ENCODE measurements at regions not wholly inside any gene's neighbourhood (a gene's known extent, or its start where the extent isn't known, plus 50 kb on each side); places are given as distances from the start of the nearest gene placed in this dataset.

DNA sequence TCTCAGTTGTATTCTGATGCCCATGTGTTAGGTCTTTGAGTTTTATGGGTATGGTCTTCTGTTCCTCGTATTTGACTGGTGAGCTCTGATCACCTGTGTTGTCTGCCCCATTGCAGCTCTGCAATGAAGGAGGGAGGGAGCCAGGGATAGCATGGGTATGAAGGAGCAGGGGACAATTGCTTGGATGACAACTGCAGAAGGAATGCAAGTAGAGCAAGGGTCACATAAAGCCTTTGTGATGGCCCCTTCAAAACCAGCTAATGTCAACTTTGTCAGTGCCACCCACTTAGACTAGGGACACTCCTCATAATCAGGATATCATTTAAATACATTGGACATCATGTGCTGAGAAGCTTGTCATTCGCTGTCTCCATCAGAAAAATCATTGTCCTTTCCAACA lies 152.7 kb upstream of the MAF start:
- CTCF ChIA-PET: no interaction called here
- no peak for TF ChIP-seq CTBP1 (IDR thresholded peaks at IDR 0.05; ENCODE audit: borderline replicate concordance)
- TF ChIP-seq ARNT (IDR thresholded peaks at IDR 0.05): no peak
- no peak for TF ChIP-seq NFRKB (IDR thresholded peaks at IDR 0.05)
- TF ChIP-seq FOXM1 (IDR thresholded peaks at IDR 0.05; ENCODE audit: borderline replicate concordance): no peak
- no peak for TF ChIP-seq ELF4 (IDR thresholded peaks at IDR 0.05)
- no peak for TF ChIP-seq HDGF (IDR thresholded peaks at IDR 0.05; ENCODE audit: borderline replicate concordance)
- no peak for TF ChIP-seq FOXK2 (IDR thresholded peaks at IDR 0.05)
- no peak for TF ChIP-seq TARDBP (IDR thresholded peaks at IDR 0.05)
- TF ChIP-seq L3MBTL2 (conservative IDR thresholded peaks at IDR 0.05): no peak
- TF ChIP-seq SP1 (IDR thresholded peaks at IDR 0.05): no peak
- TF ChIP-seq ZNF384 (IDR thresholded peaks at IDR 0.05): no peak
- no peak for TF ChIP-seq LEF1 (IDR thresholded peaks at IDR 0.05; ENCODE audit: borderline replicate concordance)
- TF ChIP-seq PKNOX1 (IDR thresholded peaks at IDR 0.05): no peak
- TF ChIP-seq SUZ12 (IDR thresholded peaks at IDR 0.05): no peak
- no peak for TF ChIP-seq BHLHE40 (IDR thresholded peaks at IDR 0.05; ENCODE audit: borderline replicate concordance)
- no peak for TF ChIP-seq FOXA1 (IDR thresholded peaks at IDR 0.05)
- POLR2A ChIA-PET: no interaction called here
- DNase-seq (ENCODE audit: extremely low spot score): no peak

- CTCF ChIA-PET: no interaction called here
- TF ChIP-seq ARNT (IDR thresholded peaks at IDR 0.05) (no peak), FOXM1 (IDR thresholded peaks at IDR 0.05; ENCODE audit: borderline replicate concordance) (no peak), PKNOX1 (IDR thresholded peaks at IDR 0.05) (no peak), L3MBTL2 (conservative IDR thresholded peaks at IDR 0.05) (no peak), ELF4 (IDR thresholded peaks at IDR 0.05) (no peak), TARDBP (IDR thresholded peaks at IDR 0.05) (no peak), FOXK2 (IDR thresholded peaks at IDR 0.05) (no peak), FOXA1 (IDR thresholded peaks at IDR 0.05) (no peak), HDGF (IDR thresholded peaks at IDR 0.05; ENCODE audit: borderline replicate concordance) (no peak), LEF1 (IDR thresholded peaks at IDR 0.05; ENCODE audit: borderline replicate concordance) (no peak), CTBP1 (IDR thresholded peaks at IDR 0.05; ENCODE audit: borderline replicate concordance) (no peak), NFRKB (IDR thresholded peaks at IDR 0.05) (no peak), ZNF384 (IDR thresholded peaks at IDR 0.05) (no peak), SP1 (IDR thresholded peaks at IDR 0.05) (no peak)
- POLR2A ChIA-PET: no interaction called here
- no peak for DNase-seq (ENCODE audit: extremely low spot score)
Measured at GRCh38 chr16:79752396-79752795, 151.9 kb upstream of the MAF start.

DNA sequence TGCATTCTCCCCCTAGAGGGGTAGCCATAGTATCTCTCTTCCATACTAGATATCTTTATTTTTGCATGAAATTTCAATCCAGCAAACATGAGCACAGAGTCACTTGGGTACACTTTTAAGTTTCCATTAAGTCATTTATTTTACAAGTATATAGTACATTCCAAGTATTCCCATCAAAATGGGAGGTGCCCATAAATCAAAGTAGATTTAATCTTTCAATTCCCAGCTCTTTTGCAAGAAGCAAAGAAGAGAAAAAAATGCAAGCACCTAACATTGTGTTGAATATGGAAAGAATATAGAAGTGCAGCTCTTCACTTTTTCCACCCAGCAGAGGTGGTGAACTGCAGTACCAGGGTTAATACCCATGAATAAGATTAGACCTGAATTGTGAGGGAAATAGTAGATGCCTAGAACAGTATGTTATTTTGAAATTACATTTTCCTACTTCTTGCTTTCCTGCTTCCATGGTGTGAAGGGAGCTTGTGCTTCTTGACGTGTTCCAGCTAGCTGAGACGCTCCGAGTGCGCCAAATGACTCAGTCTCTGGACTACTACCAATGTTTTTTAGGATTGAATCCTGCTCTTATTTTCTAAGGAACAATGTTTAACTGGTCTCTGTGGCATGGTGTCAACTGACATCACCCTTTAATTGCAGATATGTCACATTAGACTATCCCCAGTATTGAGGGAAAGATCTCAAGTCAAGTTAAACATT lies 151.1 kb upstream of the MAF start:
- DNase-seq (ENCODE audit: extremely low spot score): no peak
- POLR2A ChIA-PET: no interaction called here
- CTCF ChIA-PET: no interaction called here
- no peak for TF ChIP-seq BHLHE40 (IDR thresholded peaks at IDR 0.05; ENCODE audit: borderline replicate concordance)
- no peak for TF ChIP-seq FOXK2 (IDR thresholded peaks at IDR 0.05)
- no peak for TF ChIP-seq SP1 (IDR thresholded peaks at IDR 0.05)
- no peak for TF ChIP-seq TARDBP (IDR thresholded peaks at IDR 0.05)
- TF ChIP-seq ELF4 (IDR thresholded peaks at IDR 0.05): no peak
- TF ChIP-seq LEF1 (IDR thresholded peaks at IDR 0.05; ENCODE audit: borderline replicate concordance): no peak
- no peak for TF ChIP-seq NFRKB (IDR thresholded peaks at IDR 0.05)
- no peak for TF ChIP-seq L3MBTL2 (conservative IDR thresholded peaks at IDR 0.05)
- no peak for TF ChIP-seq HDGF (IDR thresholded peaks at IDR 0.05; ENCODE audit: borderline replicate concordance)
- TF ChIP-seq SUZ12 (IDR thresholded peaks at IDR 0.05): no peak
- no peak for TF ChIP-seq PKNOX1 (IDR thresholded peaks at IDR 0.05)
- no peak for TF ChIP-seq ZNF384 (IDR thresholded peaks at IDR 0.05)
- no peak for TF ChIP-seq FOXA1 (IDR thresholded peaks at IDR 0.05)
- TF ChIP-seq CTBP1 (IDR thresholded peaks at IDR 0.05; ENCODE audit: borderline replicate concordance): no peak
- TF ChIP-seq ARNT (IDR thresholded peaks at IDR 0.05): no peak
- no peak for TF ChIP-seq FOXM1 (IDR thresholded peaks at IDR 0.05; ENCODE audit: borderline replicate concordance)

DNA sequence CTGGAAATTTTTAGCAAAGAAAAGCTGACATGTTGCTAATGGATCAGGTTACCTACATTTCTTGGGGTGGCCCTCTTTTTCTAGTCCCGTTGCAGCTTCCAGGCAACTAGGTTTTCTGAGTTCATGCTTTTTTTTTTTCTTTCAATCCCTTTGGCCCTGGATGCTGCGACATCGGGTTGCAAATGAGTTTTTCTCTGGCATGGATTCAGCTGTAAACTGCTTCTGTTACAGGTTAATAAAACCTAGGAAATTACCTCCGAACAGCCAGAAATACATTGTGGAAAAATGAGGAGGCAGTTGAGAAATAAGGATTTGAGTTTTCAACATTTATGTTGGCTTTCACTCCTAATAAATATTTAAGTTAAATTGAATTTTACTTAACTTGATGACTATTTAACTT lies 149.8 kb upstream of the MAF start:
- POLR2A ChIA-PET: no interaction called here
- no peak for DNase-seq (ENCODE audit: extremely low spot score)
- TF ChIP-seq ZNF384 (IDR thresholded peaks at IDR 0.05) (no peak), PKNOX1 (IDR thresholded peaks at IDR 0.05) (no peak), TARDBP (IDR thresholded peaks at IDR 0.05) (no peak), SUZ12 (IDR thresholded peaks at IDR 0.05) (no peak), FOXM1 (IDR thresholded peaks at IDR 0.05; ENCODE audit: borderline replicate concordance) (no peak), CTBP1 (IDR thresholded peaks at IDR 0.05; ENCODE audit: borderline replicate concordance) (no peak), SP1 (IDR thresholded peaks at IDR 0.05) (no peak), LEF1 (IDR thresholded peaks at IDR 0.05; ENCODE audit: borderline replicate concordance) (no peak), ARNT (IDR thresholded peaks at IDR 0.05) (no peak), ELF4 (IDR thresholded peaks at IDR 0.05) (no peak)
- CTCF ChIA-PET: no interaction called here

GRCh38 chr16:79748629-79749028 lies 148.1 kb upstream of the MAF start:
- no peak for TF ChIP-seq PKNOX1 (IDR thresholded peaks at IDR 0.05)
- no peak for TF ChIP-seq ELF4 (IDR thresholded peaks at IDR 0.05)
- TF ChIP-seq HDGF (IDR thresholded peaks at IDR 0.05; ENCODE audit: borderline replicate concordance): no peak
- TF ChIP-seq CTBP1 (IDR thresholded peaks at IDR 0.05; ENCODE audit: borderline replicate concordance): no peak
- no peak for TF ChIP-seq SP1 (IDR thresholded peaks at IDR 0.05)
- TF ChIP-seq TARDBP (IDR thresholded peaks at IDR 0.05): no peak
- TF ChIP-seq BHLHE40 (IDR thresholded peaks at IDR 0.05; ENCODE audit: borderline replicate concordance): no peak
- no peak for TF ChIP-seq ARNT (IDR thresholded peaks at IDR 0.05)
- no peak for TF ChIP-seq FOXM1 (IDR thresholded peaks at IDR 0.05; ENCODE audit: borderline replicate concordance)
- TF ChIP-seq FOXA1 (IDR thresholded peaks at IDR 0.05): no peak
- no peak for TF ChIP-seq NFRKB (IDR thresholded peaks at IDR 0.05)
- no peak for TF ChIP-seq LEF1 (IDR thresholded peaks at IDR 0.05; ENCODE audit: borderline replicate concordance)
- TF ChIP-seq SUZ12 (IDR thresholded peaks at IDR 0.05): no peak
- no peak for TF ChIP-seq L3MBTL2 (conservative IDR thresholded peaks at IDR 0.05)
- no peak for TF ChIP-seq FOXK2 (IDR thresholded peaks at IDR 0.05)
- TF ChIP-seq ZNF384 (IDR thresholded peaks at IDR 0.05): no peak
- DNase-seq (ENCODE audit: extremely low spot score): no peak
- CTCF ChIA-PET: interaction anchor here (0.6 kb wide), 1 partner anchor 146 kb away, joined by 4 read pairs; no protein-coding TSS in a partner anchor
- POLR2A ChIA-PET: no interaction called here
